ENCODE measurements at regions not wholly inside any gene's neighbourhood (a gene's known extent, or its start where the extent isn't known, plus 50 kb on each side); places are given as distances from the start of the nearest gene placed in this dataset.
"Not testable (repeated sequence)": the region's sequence is repeated elsewhere in the genome, so short reads cannot be mapped to it uniquely, and the experiment has no call there.

DNA sequence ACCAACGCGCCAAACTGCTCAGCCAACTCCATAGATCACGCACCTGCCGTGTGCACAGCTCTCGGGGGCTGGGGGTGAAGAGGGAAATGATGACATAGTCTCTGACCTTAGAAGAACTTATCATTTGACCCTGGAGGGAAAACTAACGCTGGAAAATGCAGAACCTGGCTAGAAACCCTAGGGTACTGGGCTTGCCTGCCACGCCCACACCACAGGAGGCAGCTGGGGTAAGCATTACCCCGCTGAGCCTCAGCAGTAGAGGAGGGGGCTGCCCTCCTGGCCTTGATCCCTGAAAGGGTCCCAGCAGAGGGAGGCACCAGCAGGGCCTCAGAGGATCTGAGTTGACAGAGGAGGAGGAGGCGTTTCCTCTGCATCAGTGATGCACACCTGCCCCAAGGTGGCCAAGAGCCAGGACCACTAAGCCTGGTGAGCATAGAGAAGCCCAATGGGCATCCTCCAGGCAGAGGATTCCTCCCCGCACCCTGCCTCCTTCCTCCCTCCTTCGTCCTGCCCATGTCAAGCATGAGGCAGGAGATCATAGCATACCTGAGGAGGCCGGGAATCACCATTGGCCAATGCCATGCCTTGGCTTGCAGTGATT lies 135.5 kb downstream of the TNFRSF13B start:
- TF ChIP-seq, protein P1, sequence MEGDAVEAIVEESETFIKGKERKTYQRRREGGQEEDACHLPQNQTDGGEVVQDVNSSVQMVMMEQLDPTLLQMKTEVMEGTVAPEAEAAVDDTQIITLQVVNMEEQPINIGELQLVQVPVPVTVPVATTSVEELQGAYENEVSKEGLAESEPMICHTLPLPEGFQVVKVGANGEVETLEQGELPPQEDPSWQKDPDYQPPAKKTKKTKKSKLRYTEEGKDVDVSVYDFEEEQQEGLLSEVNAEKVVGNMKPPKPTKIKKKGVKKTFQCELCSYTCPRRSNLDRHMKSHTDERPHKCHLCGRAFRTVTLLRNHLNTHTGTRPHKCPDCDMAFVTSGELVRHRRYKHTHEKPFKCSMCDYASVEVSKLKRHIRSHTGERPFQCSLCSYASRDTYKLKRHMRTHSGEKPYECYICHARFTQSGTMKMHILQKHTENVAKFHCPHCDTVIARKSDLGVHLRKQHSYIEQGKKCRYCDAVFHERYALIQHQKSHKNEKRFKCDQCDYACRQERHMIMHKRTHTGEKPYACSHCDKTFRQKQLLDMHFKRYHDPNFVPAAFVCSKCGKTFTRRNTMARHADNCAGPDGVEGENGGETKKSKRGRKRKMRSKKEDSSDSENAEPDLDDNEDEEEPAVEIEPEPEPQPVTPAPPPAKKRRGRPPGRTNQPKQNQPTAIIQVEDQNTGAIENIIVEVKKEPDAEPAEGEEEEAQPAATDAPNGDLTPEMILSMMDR (IDR thresholded peaks at IDR 0.05) = not testable (repeated sequence)
- TF ChIP-seq POLR2A (IDR thresholded peaks at IDR 0.05) = not testable (repeated sequence)

Data from lower leg skin (tissue), 3 donors.